ENCODE measurements at regions not wholly inside any gene's neighbourhood (a gene's known extent, or its start where the extent isn't known, plus 50 kb on each side); places are given as distances from the start of the nearest gene placed in this dataset.
A peak's percentile ranks its signal among the peaks of the same experiment; 100 is the strongest.

DNA sequence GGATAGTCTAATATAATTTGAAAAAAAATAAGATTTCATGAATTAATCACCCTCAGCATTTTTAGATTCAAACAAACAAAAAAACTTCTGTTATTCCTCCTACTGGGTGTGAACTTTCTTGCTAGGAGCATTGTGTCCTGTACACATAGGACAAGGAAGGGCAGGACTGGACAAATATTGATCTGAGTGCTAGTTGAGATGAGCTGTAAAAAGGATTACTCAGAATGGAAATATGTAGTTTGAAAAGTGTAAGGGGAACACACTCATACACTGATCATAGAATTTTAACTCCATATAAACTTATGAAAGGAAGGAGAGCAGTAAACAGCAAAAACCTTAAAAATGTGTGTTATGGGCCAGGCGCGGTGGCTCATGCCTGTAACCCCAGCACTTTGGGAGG is 156.5 kb upstream of the ZNF648 start:
- Histone ChIP-seq H3K9me3 (ENCODE audit: control insufficient read depth in 2 of 3, insufficient read depth in 1 of 3, low read length in 3 of 3) (no peaks in the 10 kb centered on the region), H3K27me3 (ENCODE audit: control insufficient read depth, insufficient read depth, low read length) (no peaks in the 10 kb centered on the region), H3K36me3 (ENCODE audit: control insufficient read depth in 2 of 3, insufficient read depth in 3 of 3, low read length in 3 of 3) (no peaks in the 10 kb centered on the region), H3K27ac (ENCODE audit: low read depth in 2 of 2, low read length in 2 of 2) (no peak overlapping the region), H3K4me3 (ENCODE audit: low read length in 3 of 3) (no peak overlapping the region), H3K4me1 (ENCODE audit: control insufficient read depth in 2 of 3, insufficient read depth in 2 of 3, low read depth in 1 of 3, low read length in 3 of 3) (no peaks in the 10 kb centered on the region), H3K9ac (ENCODE audit: low read length in 3 of 3) (no peak overlapping the region)
- FAIRE-seq (no peak), DNase-seq (no peak)
- TF ChIP-seq, protein P1, sequence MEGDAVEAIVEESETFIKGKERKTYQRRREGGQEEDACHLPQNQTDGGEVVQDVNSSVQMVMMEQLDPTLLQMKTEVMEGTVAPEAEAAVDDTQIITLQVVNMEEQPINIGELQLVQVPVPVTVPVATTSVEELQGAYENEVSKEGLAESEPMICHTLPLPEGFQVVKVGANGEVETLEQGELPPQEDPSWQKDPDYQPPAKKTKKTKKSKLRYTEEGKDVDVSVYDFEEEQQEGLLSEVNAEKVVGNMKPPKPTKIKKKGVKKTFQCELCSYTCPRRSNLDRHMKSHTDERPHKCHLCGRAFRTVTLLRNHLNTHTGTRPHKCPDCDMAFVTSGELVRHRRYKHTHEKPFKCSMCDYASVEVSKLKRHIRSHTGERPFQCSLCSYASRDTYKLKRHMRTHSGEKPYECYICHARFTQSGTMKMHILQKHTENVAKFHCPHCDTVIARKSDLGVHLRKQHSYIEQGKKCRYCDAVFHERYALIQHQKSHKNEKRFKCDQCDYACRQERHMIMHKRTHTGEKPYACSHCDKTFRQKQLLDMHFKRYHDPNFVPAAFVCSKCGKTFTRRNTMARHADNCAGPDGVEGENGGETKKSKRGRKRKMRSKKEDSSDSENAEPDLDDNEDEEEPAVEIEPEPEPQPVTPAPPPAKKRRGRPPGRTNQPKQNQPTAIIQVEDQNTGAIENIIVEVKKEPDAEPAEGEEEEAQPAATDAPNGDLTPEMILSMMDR (IDR thresholded peaks at IDR 0.05; ENCODE audit: borderline replicate concordance, extremely low read depth, insufficient read depth): no peak
- intact Hi-C loops (cut with DNase I): no loop called here

- DNase-seq (no peak), FAIRE-seq (no peak)
- no peak overlapping the region for H3K9ac ChIP-seq (ENCODE audit: low read length in 3 of 3)
- no peaks in the 10 kb centered on the region for H3K27me3 ChIP-seq (ENCODE audit: control insufficient read depth, insufficient read depth, low read length)
- no peaks in the 10 kb centered on the region for H3K4me1 ChIP-seq (ENCODE audit: control insufficient read depth in 2 of 3, insufficient read depth in 2 of 3, low read depth in 1 of 3, low read length in 3 of 3)
- TF ChIP-seq, protein P1 (IDR thresholded peaks at IDR 0.05; ENCODE audit: borderline replicate concordance, extremely low read depth, insufficient read depth): no peak
- no peaks in the 10 kb centered on the region for H3K36me3 ChIP-seq (ENCODE audit: control insufficient read depth in 2 of 3, insufficient read depth in 3 of 3, low read length in 3 of 3)
- H3K27ac ChIP-seq (ENCODE audit: low read depth in 2 of 2, low read length in 2 of 2): no peak overlapping the region
- intact Hi-C loops (cut with DNase I): no loop called here
- H3K4me3 ChIP-seq (ENCODE audit: low read length in 3 of 3): no peak overlapping the region
- H3K9me3 ChIP-seq (ENCODE audit: control insufficient read depth in 2 of 3, insufficient read depth in 1 of 3, low read length in 3 of 3): no peaks in the 10 kb centered on the region
Observed at GRCh38 chr1:182217071-182217470, 155.6 kb upstream of the ZNF648 start.

GRCh38 chr1:182215764-182216163 is 154.3 kb upstream of the ZNF648 start:
- intact Hi-C loops (cut with DNase I): no loop called here
- DNase-seq: peak in 2 of 5 donors; percentile 14 to 72

More at GRCh38 chr1:182215764-182216163, 154.3 kb upstream of the ZNF648 start:
- no peak for FAIRE-seq
- Histone ChIP-seq H3K4me1 (ENCODE audit: control insufficient read depth in 2 of 3, insufficient read depth in 2 of 3, low read depth in 1 of 3, low read length in 3 of 3) (no peaks in the 10 kb centered on the region), H3K36me3 (ENCODE audit: control insufficient read depth in 2 of 3, insufficient read depth in 3 of 3, low read length in 3 of 3) (no peaks in the 10 kb centered on the region), H3K9me3 (ENCODE audit: control insufficient read depth in 2 of 3, insufficient read depth in 1 of 3, low read length in 3 of 3) (no peaks in the 10 kb centered on the region), H3K27ac (ENCODE audit: low read depth in 2 of 2, low read length in 2 of 2) (no peak overlapping the region), H3K9ac (ENCODE audit: low read length in 3 of 3) (no peak overlapping the region), H3K27me3 (ENCODE audit: control insufficient read depth, insufficient read depth, low read length) (no peaks in the 10 kb centered on the region), H3K4me3 (ENCODE audit: low read length in 3 of 3) (no peak overlapping the region)
- TF ChIP-seq, protein P1 (IDR thresholded peaks at IDR 0.05; ENCODE audit: borderline replicate concordance, extremely low read depth, insufficient read depth): no peak

Measured in kidney (tissue), 13 donors.